Ovary (tissue), 1 donor: ENCODE measurements at regions not wholly inside any gene's neighbourhood (a gene's known extent, or its start where the extent isn't known, plus 50 kb on each side); places are given as distances from the start of the nearest gene placed in this dataset.

Source experiments
- EP300 ChIP-seq: sonication (generic); formaldehyde crosslinking; IDR thresholded peaks from one replicate; pipeline ENCODE4 v1.6.1; 2017; ENCODE audit warnings: antibody characterized with exemption
- POLR2A ChIP-seq: fragments of 450-650 bp; IDR thresholded peaks from one replicate; pipeline ENCODE4 v1.6.1; 2017; ENCODE audit warnings: antibody characterized with exemption, mild to moderate bottlenecking, moderate library complexity

GRCh38 chr9:134230942-134231325, 66.6 kb upstream of the RNU6ATAC start:
- TF ChIP-seq EP300: no peak
- TF ChIP-seq POLR2A: no peak
